ENCODE measurements at regions not wholly inside any gene's neighbourhood (a gene's known extent, or its start where the extent isn't known, plus 50 kb on each side); places are given as distances from the start of the nearest gene placed in this dataset.

DNA sequence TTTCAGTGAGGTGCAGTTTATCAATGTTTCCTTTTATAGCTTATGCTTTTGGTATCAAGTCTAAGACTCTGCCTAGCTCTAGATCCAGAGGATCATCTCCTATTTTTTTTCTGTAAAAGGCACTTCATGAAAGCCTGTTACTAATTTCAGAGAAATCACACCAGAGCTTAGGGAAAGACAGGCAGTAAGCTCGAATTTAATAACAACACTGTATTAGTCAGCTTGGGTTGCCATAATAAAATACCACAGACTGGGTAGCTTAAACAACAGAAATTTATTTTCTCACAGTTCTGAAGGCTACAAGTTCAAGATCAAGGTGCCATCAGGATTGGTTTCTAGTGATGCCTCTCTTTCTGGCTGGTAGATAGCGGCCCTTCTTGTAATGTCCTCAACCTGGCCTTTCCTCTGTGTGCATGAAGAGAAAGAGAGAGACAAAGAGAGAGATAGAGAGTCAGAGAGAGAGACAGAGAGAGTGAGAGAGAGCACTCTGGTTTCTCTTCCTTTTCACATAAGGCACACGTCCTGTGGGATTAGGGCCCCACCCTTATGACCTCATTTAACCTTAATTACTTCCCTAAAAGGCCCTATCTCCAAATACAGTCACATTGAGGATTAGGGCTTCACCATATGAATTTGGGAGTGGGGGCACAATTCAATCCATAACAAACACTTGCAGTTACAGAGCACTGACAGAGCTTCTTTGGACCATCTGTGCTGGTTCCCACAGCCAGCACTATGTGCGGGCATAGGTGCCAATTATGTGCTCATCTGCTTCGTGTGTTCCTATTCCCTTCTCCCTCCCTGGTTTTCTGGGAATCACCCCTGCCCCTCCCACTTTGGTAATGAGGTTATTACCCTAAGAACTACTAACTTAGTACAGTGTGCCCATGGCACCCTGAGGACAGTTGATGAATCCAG lies 114.8 kb upstream of the MED14 start:
- TF ChIP-seq SIN3A (IDR thresholded peaks at IDR 0.05; ENCODE audit: borderline replicate concordance, low read depth, low read length) (no peak), RAD21 (IDR thresholded peaks at IDR 0.05; ENCODE audit: low read length) (no peak), EP300 (IDR thresholded peaks at IDR 0.05; ENCODE audit: borderline replicate concordance in 1 of 2, low read depth in 1 of 2, low read length in 1 of 2) (no peak), POLR2AphosphoS5 (IDR thresholded peaks at IDR 0.05; ENCODE audit: low read depth, low read length) (no peak), GATA2 (CRISPR knock-in tag; IDR thresholded peaks at IDR 0.05) (no peak), CHD2 (IDR thresholded peaks at IDR 0.05; ENCODE audit: low read length, partially characterized antibody) (no peak), FOXM1 (IDR thresholded peaks at IDR 0.05; ENCODE audit: low read depth) (no peak), MXI1 (IDR thresholded peaks at IDR 0.05; ENCODE audit: low read depth, low read length) (no peak), TEAD4 (IDR thresholded peaks at IDR 0.05; ENCODE audit: borderline replicate concordance, insufficient read depth) (no peak), EZH2phosphoT487 (IDR thresholded peaks at IDR 0.05; ENCODE audit: borderline replicate concordance, low read depth) (no peak), GABPA (IDR thresholded peaks at IDR 0.05; ENCODE audit: low read depth) (no peak)
- TF ChIP-seq, protein P1, sequence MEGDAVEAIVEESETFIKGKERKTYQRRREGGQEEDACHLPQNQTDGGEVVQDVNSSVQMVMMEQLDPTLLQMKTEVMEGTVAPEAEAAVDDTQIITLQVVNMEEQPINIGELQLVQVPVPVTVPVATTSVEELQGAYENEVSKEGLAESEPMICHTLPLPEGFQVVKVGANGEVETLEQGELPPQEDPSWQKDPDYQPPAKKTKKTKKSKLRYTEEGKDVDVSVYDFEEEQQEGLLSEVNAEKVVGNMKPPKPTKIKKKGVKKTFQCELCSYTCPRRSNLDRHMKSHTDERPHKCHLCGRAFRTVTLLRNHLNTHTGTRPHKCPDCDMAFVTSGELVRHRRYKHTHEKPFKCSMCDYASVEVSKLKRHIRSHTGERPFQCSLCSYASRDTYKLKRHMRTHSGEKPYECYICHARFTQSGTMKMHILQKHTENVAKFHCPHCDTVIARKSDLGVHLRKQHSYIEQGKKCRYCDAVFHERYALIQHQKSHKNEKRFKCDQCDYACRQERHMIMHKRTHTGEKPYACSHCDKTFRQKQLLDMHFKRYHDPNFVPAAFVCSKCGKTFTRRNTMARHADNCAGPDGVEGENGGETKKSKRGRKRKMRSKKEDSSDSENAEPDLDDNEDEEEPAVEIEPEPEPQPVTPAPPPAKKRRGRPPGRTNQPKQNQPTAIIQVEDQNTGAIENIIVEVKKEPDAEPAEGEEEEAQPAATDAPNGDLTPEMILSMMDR (IDR thresholded peaks at IDR 0.05): no peak
- TF ChIP-seq, protein P2, sequence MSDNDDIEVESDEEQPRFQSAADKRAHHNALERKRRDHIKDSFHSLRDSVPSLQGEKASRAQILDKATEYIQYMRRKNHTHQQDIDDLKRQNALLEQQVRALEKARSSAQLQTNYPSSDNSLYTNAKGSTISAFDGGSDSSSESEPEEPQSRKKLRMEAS (IDR thresholded peaks at IDR 0.05; ENCODE audit: low read depth): no peak
